HG02678 (cell line): ENCODE measurements at regions not wholly inside any gene's neighbourhood (a gene's known extent, or its start where the extent isn't known, plus 50 kb on each side); places are given as distances from the start of the nearest gene placed in this dataset.

Source experiments
- ATAC-seq: cut with Tn5 transposase; IDR thresholded peaks from one replicate; pipeline ENCODE4 v1.9.1; 2021; ENCODE audit warnings: mild to moderate bottlenecking, moderate library complexity; ENCODE audit not compliant: unreplicated experiment

- ATAC-seq = no peak
These were observed 66.8 kb upstream of the PPP2R3A start for GRCh38 chr3:135898774-135899173.

GRCh38 chr3:135905058-135905724 lies 60.3 kb upstream of the PPP2R3A start:
- no peak for ATAC-seq

- no peak for ATAC-seq
These were observed 57.9 kb upstream of the PPP2R3A start for GRCh38 chr3:135907422-135908165.

GRCh38 chr3:135908225-135908624 lies 57.3 kb upstream of the PPP2R3A start:
- no peak for ATAC-seq

GRCh38 chr3:135908737-135909136 lies 56.8 kb upstream of the PPP2R3A start:
- ATAC-seq = no peak

GRCh38 chr3:135911110-135911509 lies 54.4 kb upstream of the PPP2R3A start:
- no peak for ATAC-seq

- no peak for ATAC-seq
These were observed 50.3 kb upstream of the PPP2R3A start for GRCh38 chr3:135915206-135915605.
